Skeletal muscle tissue (tissue), 1 donor: ENCODE measurements at regions not wholly inside any gene's neighbourhood (a gene's known extent, or its start where the extent isn't known, plus 50 kb on each side); places are given as distances from the start of the nearest gene placed in this dataset. TPM values are rescaled to one million over a fixed set of nuclear protein-coding genes. Genes with fewer than 3 reads are reported as not detected.

Source experiments
- small RNA-seq: library from RNA; depleted of rRNA; stranded (forward); fragments of <200 nt; gene quantifications from one replicate; pipeline ENCODE3, GENCODE V24; 2014

Small RNAs in the stretch of these regions (small RNA-seq; reads per million reads assigned to genes)
- not detected for gene AL360157.1
